ENCODE measurements at regions not wholly inside any gene's neighbourhood (a gene's known extent, or its start where the extent isn't known, plus 50 kb on each side); places are given as distances from the start of the nearest gene placed in this dataset.

GRCh38 chr3:80580146-80580545 lies 812.3 kb upstream of the ROBO1 start:
- TF ChIP-seq POLR2A (IDR thresholded peaks at IDR 0.05) = no peak
- TF ChIP-seq CTCF (IDR thresholded peaks at IDR 0.05) = no peak
